ENCODE measurements at regions not wholly inside any gene's neighbourhood (a gene's known extent, or its start where the extent isn't known, plus 50 kb on each side); places are given as distances from the start of the nearest gene placed in this dataset.

DNA sequence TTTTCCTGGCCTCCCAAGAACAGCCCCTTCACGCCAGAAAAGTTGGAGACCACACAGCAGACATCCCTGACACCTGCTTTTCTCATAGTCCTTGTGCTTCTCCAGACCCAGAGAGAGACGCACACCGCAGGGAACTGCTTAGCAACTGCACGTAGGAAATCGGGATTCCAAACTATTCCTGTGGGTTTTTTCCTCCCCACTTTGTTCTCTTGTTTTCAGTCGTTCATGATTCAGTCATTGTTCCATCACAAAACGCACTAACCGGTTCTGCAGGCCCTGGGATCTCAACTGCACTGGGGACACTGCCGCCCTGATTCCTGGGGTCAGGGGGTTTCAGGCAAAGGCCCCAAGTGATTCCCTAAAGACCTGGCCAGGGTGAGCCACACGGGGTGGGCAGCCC lies 588.0 kb upstream of the KLF4 start:
- TF ChIP-seq, protein P1, sequence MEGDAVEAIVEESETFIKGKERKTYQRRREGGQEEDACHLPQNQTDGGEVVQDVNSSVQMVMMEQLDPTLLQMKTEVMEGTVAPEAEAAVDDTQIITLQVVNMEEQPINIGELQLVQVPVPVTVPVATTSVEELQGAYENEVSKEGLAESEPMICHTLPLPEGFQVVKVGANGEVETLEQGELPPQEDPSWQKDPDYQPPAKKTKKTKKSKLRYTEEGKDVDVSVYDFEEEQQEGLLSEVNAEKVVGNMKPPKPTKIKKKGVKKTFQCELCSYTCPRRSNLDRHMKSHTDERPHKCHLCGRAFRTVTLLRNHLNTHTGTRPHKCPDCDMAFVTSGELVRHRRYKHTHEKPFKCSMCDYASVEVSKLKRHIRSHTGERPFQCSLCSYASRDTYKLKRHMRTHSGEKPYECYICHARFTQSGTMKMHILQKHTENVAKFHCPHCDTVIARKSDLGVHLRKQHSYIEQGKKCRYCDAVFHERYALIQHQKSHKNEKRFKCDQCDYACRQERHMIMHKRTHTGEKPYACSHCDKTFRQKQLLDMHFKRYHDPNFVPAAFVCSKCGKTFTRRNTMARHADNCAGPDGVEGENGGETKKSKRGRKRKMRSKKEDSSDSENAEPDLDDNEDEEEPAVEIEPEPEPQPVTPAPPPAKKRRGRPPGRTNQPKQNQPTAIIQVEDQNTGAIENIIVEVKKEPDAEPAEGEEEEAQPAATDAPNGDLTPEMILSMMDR (IDR thresholded peaks at IDR 0.05), result no peak
- no peak for TF ChIP-seq POLR2A (IDR thresholded peaks at IDR 0.05)
